H1 (cell line): ENCODE measurements at regions not wholly inside any gene's neighbourhood (a gene's known extent, or its start where the extent isn't known, plus 50 kb on each side); places are given as distances from the start of the nearest gene placed in this dataset.

Source experiments
- CTCF ChIA-PET: fragments of 300-600 bp; sonication (Branson Sonifier 250); formaldehyde crosslinking; loops from one replicate; lab custom pipeline; 2021; ENCODE audit not compliant: partially characterized antibody; lab: Charles Lee
- POLR2A ChIA-PET: fragments of 300-600 bp; sonication (Branson Sonifier 250); formaldehyde crosslinking; loops from one replicate; lab custom pipeline; 2021; ENCODE audit warnings: inconsistent platforms; ENCODE audit not compliant: partially characterized antibody; lab: Charles Lee
- DNase-seq, 2 experiments: peaks; one replicate each; pipeline versions ENCODE4 v3.0.0 to v3.0.0-alpha.2; 2010 to 2022; ENCODE audit warnings: low spot score in 2 of 2, low read depth in 1 of 2, mixed read lengths in 1 of 2
- FAIRE-seq: peaks from 2 replicates; lab custom pipeline; 2011; peaks lifted over from hg19 to GRCh38; lab: Jason Lieb, UNC
- H2AFZ ChIP-seq: 2 replicates; pipeline ENCODE4 v1.8.1; 2012; ENCODE audit warnings: low read length, inconsistent platforms
- H2AK5ac ChIP-seq: 2 replicates; pipeline ENCODE4 v1.6.1; 2013; ENCODE audit warnings: low read depth, low read length
- H2BK120ac ChIP-seq: replicated peaks from 2 replicates; pipeline ENCODE3; 2013; ENCODE audit warnings: low read depth, low read length, inconsistent platforms
- H2BK12ac ChIP-seq: 2 replicates; pipeline ENCODE4 v1.6.1; 2013; ENCODE audit warnings: low read depth, low read length
- H2BK15ac ChIP-seq: 2 replicates; pipeline ENCODE4 v1.6.1; 2013; ENCODE audit warnings: low read length
- H2BK20ac ChIP-seq: 2 replicates; pipeline ENCODE4 v1.6.1; 2013; ENCODE audit warnings: low read length
- H2BK5ac ChIP-seq: 2 replicates; pipeline ENCODE4 v1.6.1; 2013; ENCODE audit warnings: low read depth, low read length
- H3K14ac ChIP-seq: 2 replicates; pipeline ENCODE4 v1.6.1; 2013; ENCODE audit warnings: inconsistent platforms; ENCODE audit not compliant: insufficient read length
- H3K18ac ChIP-seq: 2 replicates; pipeline ENCODE4 v1.6.1; 2013; ENCODE audit warnings: low read length; ENCODE audit errors: extremely low read depth
- H3K23ac ChIP-seq: 2 replicates; pipeline ENCODE4 v1.6.1; 2013; ENCODE audit warnings: inconsistent platforms; ENCODE audit not compliant: insufficient read length
- H3K23me2 ChIP-seq: 2 replicates; pipeline ENCODE4 v1.6.1; 2013; ENCODE audit warnings: low read depth, low read length
- H3K27ac ChIP-seq: 2 replicates; pipeline ENCODE4 v1.6.1; 2011; ENCODE audit warnings: low read depth, low read length, inconsistent platforms
- H3K27me3 ChIP-seq, 4 experiments: replicated peaks in 1 of 4; 1 replicate in 1 of 4; 2 replicates in 3 of 4; pipeline versions ENCODE4 v1.6.1 to v1.8.1; 2011 to 2013; ENCODE audit warnings: low read length in 3 of 4, mild to moderate bottlenecking in 3 of 4, inconsistent platforms in 2 of 4, mixed read lengths in 2 of 4, moderate library complexity in 1 of 4; ENCODE audit not compliant: control insufficient read depth in 3 of 4, insufficient read depth in 3 of 4; ENCODE audit errors: extremely low read depth in 1 of 4
- H3K36me3 ChIP-seq, 4 experiments: 2 replicates each; pipeline versions ENCODE4 v1.6.1 to v1.8.1; 2011 to 2013; ENCODE audit warnings: mild to moderate bottlenecking in 4 of 4, low read length in 3 of 4, moderate library complexity in 2 of 4, control low read depth in 1 of 4, inconsistent platforms in 1 of 4; ENCODE audit not compliant: insufficient read depth in 4 of 4, control insufficient read depth in 2 of 4
- H3K4ac ChIP-seq: replicated peaks from 2 replicates; pipeline ENCODE3; 2013; ENCODE audit warnings: low read length, low read depth, mixed read lengths, inconsistent platforms; ENCODE audit not compliant: insufficient read length
- H3K4me1 ChIP-seq, 4 experiments: replicated peaks in 1 of 4; 1 replicate in 1 of 4; 2 replicates in 3 of 4; pipeline versions ENCODE4 v1.6.1 to v1.8.1; 2011 to 2013; ENCODE audit warnings: low read length in 3 of 4, inconsistent platforms in 2 of 4, mixed read lengths in 1 of 4; ENCODE audit not compliant: insufficient read depth in 4 of 4, control insufficient read depth in 3 of 4
- H3K4me2 ChIP-seq, 2 experiments: 2 replicates each; pipeline versions ENCODE4 v1.6.1 to v1.8.1; 2011 to 2013; ENCODE audit warnings: low read depth in 2 of 2, low read length in 2 of 2, control low read depth in 1 of 2, inconsistent platforms in 1 of 2, mild to moderate bottlenecking in 1 of 2; ENCODE audit not compliant: insufficient read depth in 1 of 2
- H3K4me3 ChIP-seq, 4 experiments: fragments of 200-600, 300-600 bp in 1 of 4; sonication (generic), shearing (Covaris generic), sonication (Bioruptor Twin) in 1 of 4; 2 replicates each; pipeline versions ENCODE4 v1.5.1 to v1.8.1; 2011 to 2016; ENCODE audit warnings: low read length in 4 of 4, low read depth in 3 of 4, control low read depth in 2 of 4, inconsistent platforms in 2 of 4, mild to moderate bottlenecking in 2 of 4, mixed read lengths in 1 of 4, moderate library complexity in 1 of 4; ENCODE audit not compliant: insufficient read depth in 2 of 4; ENCODE audit errors: extremely low read depth in 1 of 4
- H3K56ac ChIP-seq: replicated peaks from 2 replicates; pipeline ENCODE3; 2013; ENCODE audit warnings: low read depth, mild to moderate bottlenecking, mixed read lengths, low read length, inconsistent platforms; ENCODE audit not compliant: insufficient read length
- H3K79me1 ChIP-seq: 2 replicates; pipeline ENCODE4 v1.6.1; 2013; ENCODE audit warnings: low read depth, low read length, control low read depth
- H3K79me2 ChIP-seq, 2 experiments: 2 replicates each; pipeline versions ENCODE4 v1.6.1 to v1.8.1; 2012 to 2013; ENCODE audit warnings: low read length in 2 of 2, mild to moderate bottlenecking in 2 of 2, inconsistent platforms in 1 of 2; ENCODE audit not compliant: insufficient read depth in 2 of 2, control insufficient read depth in 1 of 2
- H3K9ac ChIP-seq, 4 experiments: replicated peaks in 1 of 4; 1 replicate in 1 of 4; 2 replicates in 3 of 4; pipeline versions ENCODE4 v1.6.1 to v1.8.1; 2011 to 2013; ENCODE audit warnings: low read depth in 3 of 4, low read length in 3 of 4, control low read depth in 2 of 4, mild to moderate bottlenecking in 2 of 4, moderate library complexity in 2 of 4, inconsistent platforms in 1 of 4; ENCODE audit errors: extremely low read depth in 1 of 4
- H3K9me3 ChIP-seq, 2 experiments: 2 replicates each; pipeline versions ENCODE4 v1.6.1 to v1.8.1; 2012 to 2013; ENCODE audit warnings: mild to moderate bottlenecking in 2 of 2, moderate library complexity in 2 of 2, control low read depth in 1 of 2, inconsistent platforms in 1 of 2, low read depth in 1 of 2, low read length in 1 of 2, mixed read lengths in 1 of 2; ENCODE audit not compliant: insufficient read depth in 2 of 2
- H4K20me1 ChIP-seq, 2 experiments: replicated peaks in 1 of 2; 2 replicates each; pipeline versions ENCODE3 to v1.8.1; 2011 to 2013; ENCODE audit warnings: inconsistent platforms in 2 of 2, low read length in 2 of 2, mild to moderate bottlenecking in 1 of 2; ENCODE audit not compliant: insufficient read depth in 2 of 2, control insufficient read depth in 1 of 2
- H4K5ac ChIP-seq: 2 replicates; pipeline ENCODE4 v1.6.1; 2013; ENCODE audit warnings: low read length, low read depth, mixed read lengths, inconsistent platforms; ENCODE audit not compliant: insufficient read length
- H4K8ac ChIP-seq: 2 replicates; pipeline ENCODE4 v1.8.0; 2013; ENCODE audit warnings: mild to moderate bottlenecking, moderate library complexity, low read length, inconsistent platforms; ENCODE audit not compliant: insufficient read depth; ENCODE audit errors: extremely low read depth
- H4K91ac ChIP-seq: replicated peaks from 2 replicates; pipeline ENCODE3; 2013; ENCODE audit warnings: low read length, mixed read lengths, inconsistent platforms; ENCODE audit not compliant: insufficient read length
- CBX8 ChIP-seq: fragments of 300-800, 300-1000 bp; sonication (generic); IDR thresholded peaks from 2 replicates; pipeline ENCODE4 v1.7.1; 2016; ENCODE audit warnings: low read depth, low read length, borderline replicate concordance
- CHD2 ChIP-seq: IDR thresholded peaks from 2 replicates; pipeline ENCODE4 v1.6.1; 2012; ENCODE audit warnings: low read length, improper control_type of control experiment
- NRF1 ChIP-seq: IDR thresholded peaks from 2 replicates; pipeline ENCODE4 v1.6.1; 2011; ENCODE audit warnings: mild to moderate bottlenecking, low read depth, low read length, improper control_type of control experiment
- WGBS, 2 experiments: shearing (Covaris generic) in 1 of 2; methylation state at CpG; one replicate each; pipeline versions ENCODE4 v1.1.6 to v1.1.7; 2013 to 2015; ENCODE audit warnings: low lambda C conversion rate in 2 of 2, mixed read lengths in 2 of 2, inconsistent platforms in 1 of 2, low coverage in 1 of 2, missing lambda C conversion rate in 1 of 2; ENCODE audit not compliant: insufficient replicate concordance in 2 of 2, insufficient coverage in 1 of 2, insufficient read length in 1 of 2; ENCODE audit errors: extremely low coverage in 1 of 2, missing lambda C conversion rate in 1 of 2; 5-methylcytosine and 5-hydroxymethylcytosine counted together

DNA sequence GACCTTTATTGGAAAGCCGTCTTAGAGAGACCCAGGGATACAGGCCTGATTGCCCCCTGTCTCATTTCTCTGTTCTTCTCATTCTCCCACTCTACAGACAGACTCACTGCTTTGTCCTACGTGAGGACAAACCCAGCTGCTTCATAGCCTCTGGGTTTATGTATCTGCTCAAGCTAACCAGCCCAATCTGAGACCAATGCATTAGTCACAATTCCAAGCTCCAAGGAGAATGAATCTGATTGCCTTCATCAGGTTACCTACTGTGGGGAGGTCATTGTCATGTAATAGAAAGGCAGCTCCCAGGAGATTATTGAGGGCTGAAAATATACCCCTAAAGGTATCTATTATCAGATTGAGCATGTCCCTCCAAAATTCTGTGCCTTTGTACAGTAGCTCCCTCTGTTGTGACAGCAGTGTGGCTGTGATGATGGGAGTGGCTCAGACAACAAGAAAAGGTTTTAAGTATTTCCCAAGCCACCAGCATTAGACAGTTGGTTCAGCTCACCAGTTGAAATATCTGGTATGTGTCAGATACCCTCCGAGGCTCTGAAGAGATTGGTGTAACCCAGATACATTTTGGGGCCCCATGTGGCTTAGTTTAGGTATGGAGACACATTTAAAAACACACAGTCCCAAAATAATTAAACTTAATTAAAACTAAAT, 123.1 kb upstream of the EEPD1 start:
- DNase-seq, result no peak
- ChIA-PET POLR2A (interaction anchor here (0.8 to 1.0 kb wide), 2 partner anchors 9 to 102 kb away, joined by 3 to 4 read pairs; no protein-coding TSS in a partner anchor), CTCF (interaction anchor here (1.2 to 6.2 kb wide), 8 partner anchors 9 to 289 kb away, joined by 3 to 45 read pairs (median 8); no protein-coding TSS in a partner anchor)
- Histone ChIP-seq H3K56ac (no peak overlapping the region), H2BK20ac (no peak overlapping the region), H3K14ac (no peak overlapping the region), H3K4me3 (no peak overlapping the region), H4K5ac (no peak overlapping the region), H3K4me1 (peaks cover 0 to 5% (median 0%) of the 10 kb centered on the region in 4 experiments; a peak in 2 of 7 replicates), H3K4me2 (no peak overlapping the region), H2BK12ac (no peak overlapping the region), H2BK15ac (no peak overlapping the region), H2AK5ac (no peak overlapping the region), H3K18ac (no peak overlapping the region), H4K91ac (no peak overlapping the region), H3K27ac (no peak overlapping the region), H3K79me1 (no peaks in the 10 kb centered on the region), H3K79me2 (no peaks in the 10 kb centered on the region), H4K20me1 (no peaks in the 10 kb centered on the region), H2AFZ (no peak overlapping the region), H3K9me3 (no peaks in the 10 kb centered on the region), H3K23me2 (no peaks in the 10 kb centered on the region), H4K8ac (no peak overlapping the region), H2BK5ac (no peak overlapping the region), H3K36me3 (no peaks in the 10 kb centered on the region), H2BK120ac (no peak overlapping the region), H3K9ac (no peak overlapping the region), H3K4ac (no peak overlapping the region), H3K23ac (no peak overlapping the region), H3K27me3 (no peaks in the 10 kb centered on the region)
- TF ChIP-seq CHD2 (no peak), NRF1 (no peak), CBX8 (no peak)
- WGBS, 2 experiments, result 92% methylated on average over 2 of the region's 3 CpGs; no CpG with 5 or more reads in 1 of the 2 experiments
- no peak for FAIRE-seq
